HG02852 (cell line): ENCODE measurements at regions not wholly inside any gene's neighbourhood (a gene's known extent, or its start where the extent isn't known, plus 50 kb on each side); places are given as distances from the start of the nearest gene placed in this dataset.

ENCODE experiments used
- ATAC-seq: cut with Tn5 transposase; IDR thresholded peaks from one replicate; pipeline ENCODE4 v1.9.1; 2021; ENCODE audit warnings: mild to moderate bottlenecking, moderate library complexity; ENCODE audit not compliant: unreplicated experiment

GRCh38 chr10:62736168-62736546 is 68.4 kb upstream of the ADO start:
- ATAC-seq = no peak

DNA sequence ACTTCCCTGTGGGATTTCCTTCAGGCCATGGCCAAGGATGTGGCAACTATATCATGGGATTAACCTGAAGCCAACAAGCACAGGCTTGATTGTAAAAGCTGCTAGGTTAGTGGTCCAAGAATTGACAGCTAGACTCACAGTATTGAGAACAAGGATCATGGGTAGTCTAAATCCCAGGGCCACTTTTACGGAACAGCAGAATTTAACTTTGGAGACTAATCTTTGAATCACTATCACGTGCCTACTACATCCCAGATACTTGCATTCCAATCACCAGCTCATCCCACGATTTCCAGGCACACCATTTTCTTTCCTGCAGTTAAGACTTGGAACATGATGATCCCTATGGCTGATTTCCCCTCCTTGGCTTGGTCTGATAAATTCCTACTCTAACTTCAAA is 65.6 kb upstream of the ADO start:
- no peak for ATAC-seq

DNA sequence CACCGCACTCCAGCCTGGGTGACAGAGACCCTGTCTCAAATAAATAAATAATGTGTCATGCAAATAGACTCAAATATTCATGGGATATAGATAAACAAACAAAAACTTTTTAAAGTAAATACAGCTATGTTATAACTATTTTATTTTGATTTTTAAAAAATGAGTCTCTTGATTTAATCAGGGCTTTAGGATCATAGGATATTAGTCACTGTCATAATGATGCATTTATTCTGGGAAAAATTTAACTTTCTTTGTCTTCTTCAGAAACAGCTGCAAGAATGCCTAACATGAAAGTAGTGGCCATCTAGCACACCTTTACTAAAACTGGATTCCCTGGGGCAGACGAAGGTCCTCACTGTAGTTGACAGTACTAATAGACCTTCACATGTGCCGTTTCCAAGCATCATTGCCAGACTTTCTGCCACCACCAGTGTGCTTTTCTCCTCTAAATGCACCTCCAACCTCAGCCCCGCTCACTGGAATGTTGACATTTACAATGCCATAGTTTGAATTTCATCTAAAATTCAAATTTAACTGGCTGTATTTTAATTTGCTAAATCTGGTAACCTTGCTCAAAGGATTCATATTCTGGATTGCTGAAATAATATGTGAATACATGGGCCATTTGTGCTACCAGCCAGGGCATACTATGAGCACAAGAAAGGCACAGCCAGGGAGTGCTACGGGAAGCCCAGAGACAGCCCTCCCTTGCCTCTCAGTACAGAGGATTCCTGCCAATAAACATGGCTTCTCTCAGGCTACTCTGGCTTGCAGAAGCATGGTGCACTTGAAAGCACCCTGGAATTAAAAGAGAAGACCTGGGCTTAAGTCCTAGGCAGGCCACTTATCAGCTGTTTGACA is 63.4 kb upstream of the ADO start:
- ATAC-seq = no peak

- no peak for ATAC-seq
Observed at GRCh38 chr10:62741996-62742395, 62.5 kb upstream of the ADO start.

- no peak for ATAC-seq
Observed at GRCh38 chr10:62742536-62743061, 61.9 kb upstream of the ADO start.

DNA sequence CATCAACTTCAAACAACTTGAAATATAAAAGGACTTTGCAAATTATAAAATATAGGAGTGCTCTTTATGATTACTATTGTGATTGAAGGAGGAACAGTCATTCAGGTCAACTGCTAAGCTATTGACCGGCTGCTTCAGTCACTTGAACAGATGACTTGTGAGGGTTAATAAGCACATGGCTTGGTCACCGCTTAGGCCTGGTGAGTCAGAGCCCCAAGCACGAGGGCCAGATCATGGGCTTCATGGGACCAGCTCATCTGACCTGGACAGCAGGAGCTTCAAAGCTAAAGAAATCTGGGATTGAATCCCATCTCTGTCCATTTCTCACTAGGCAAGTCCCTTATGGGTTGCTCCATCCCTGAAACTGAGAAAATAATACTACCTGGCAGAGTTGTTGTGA is 60.4 kb upstream of the ADO start:
- ATAC-seq = no peak

DNA sequence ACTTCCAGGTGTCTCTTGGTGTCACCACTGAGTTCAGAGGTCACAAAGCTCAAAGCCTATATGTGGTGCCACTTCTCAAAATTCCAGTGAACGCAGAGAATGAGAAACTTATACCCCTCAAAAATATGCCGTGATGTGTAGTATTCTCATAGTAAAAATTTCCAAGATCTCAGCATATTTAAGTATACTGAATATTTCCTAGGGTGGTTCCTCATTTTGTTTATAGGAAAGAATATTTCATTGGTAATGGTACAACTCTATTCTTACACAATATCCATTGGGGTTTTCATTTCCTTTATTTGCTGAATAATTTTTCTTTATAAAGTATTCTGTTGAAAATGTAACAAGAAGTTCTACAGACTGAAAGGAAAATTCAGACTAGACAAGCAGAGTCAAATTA is 58.9 kb upstream of the ADO start:
- no peak for ATAC-seq

GRCh38 chr10:62746951-62747729 is 57.4 kb upstream of the ADO start:
- no peak for ATAC-seq

- peak; percentile 59 for ATAC-seq
Observed at GRCh38 chr10:62748386-62748785, 56.1 kb upstream of the ADO start.

DNA sequence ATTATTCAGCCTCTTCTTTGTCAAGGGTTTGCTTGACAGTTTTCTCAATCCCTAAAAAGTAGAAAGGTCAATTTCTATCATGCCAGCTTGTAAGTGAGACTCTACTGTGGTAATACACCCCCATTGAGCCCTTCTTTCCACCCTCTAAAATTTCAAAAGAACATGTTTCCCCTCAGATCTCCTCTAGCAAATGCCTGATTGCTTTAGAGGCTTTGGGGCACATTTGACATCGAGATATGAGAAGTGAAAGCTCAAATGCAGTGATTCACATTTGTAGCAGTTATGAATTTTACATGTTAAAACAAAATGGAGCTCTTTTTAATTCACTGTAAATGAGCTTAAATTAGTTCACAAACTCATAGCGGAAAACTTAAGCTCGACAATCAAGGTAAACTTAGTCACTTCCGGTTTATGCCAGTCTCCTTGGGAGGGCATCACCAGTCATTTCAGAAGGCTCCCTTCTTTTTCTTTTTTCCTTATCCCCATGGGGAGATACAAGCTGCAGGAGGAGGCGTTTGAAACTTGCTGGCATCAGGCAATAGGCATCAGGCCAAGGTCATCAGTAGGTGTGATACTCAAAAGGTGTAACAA is 55.3 kb upstream of the ADO start:
- no peak for ATAC-seq
